SK-N-SH (cell line): ENCODE measurements at regions not wholly inside any gene's neighbourhood (a gene's known extent, or its start where the extent isn't known, plus 50 kb on each side); places are given as distances from the start of the nearest gene placed in this dataset.

Source experiments
- CTCF ChIA-PET: fragments of 300-600, 350-600 bp; formaldehyde crosslinking; extraction: SDS; loops from one replicate; lab custom pipeline; 2021; lab: Yijun Ruan, JAX
- POLR2A ChIA-PET: fragments of 350-600 bp; sonication (Branson Sonifier 250); formaldehyde crosslinking; extraction: SDS; loops from one replicate; lab custom pipeline; 2020; ENCODE audit warnings: antibody characterized with exemption, inconsistent platforms; lab: Yijun Ruan, JAX
- DNase-seq: peaks from one replicate; pipeline ENCODE4 v3.0.0; 2012
- H2AFZ ChIP-seq: fragments of 200-600 bp; sonication (generic); 2 replicates; pipeline ENCODE4 v1.8.1; 2016; ENCODE audit warnings: antibody characterized with exemption, mild to moderate bottlenecking, low read depth
- H3F3A ChIP-seq: fragments of 200-600 bp; sonication (generic); replicated peaks from 2 replicates; pipeline ENCODE3; 2016; ENCODE audit warnings: antibody characterized with exemption, mild to moderate bottlenecking; ENCODE audit not compliant: insufficient read depth
- H3K27ac ChIP-seq, 2 experiments: fragments of 200-500 bp in 1 of 2; fragments of 200-600 bp in 1 of 2; sonication (Bioruptor generic) in 1 of 2; sonication (generic), shearing (Covaris generic) in 1 of 2; 2 replicates each; pipeline versions ENCODE4 v1.5.1 to v1.6.1; 2014 to 2016; ENCODE audit warnings: low read depth in 2 of 2, inconsistent platforms in 1 of 2, low read length in 1 of 2, mild to moderate bottlenecking in 1 of 2, mixed read lengths in 1 of 2
- H3K27me3 ChIP-seq: fragments of 200-600 bp; sonication (generic), shearing (Covaris generic); 2 replicates; pipeline ENCODE4 v1.6.1; 2016; ENCODE audit warnings: mixed run types; ENCODE audit not compliant: insufficient read depth
- H3K36me3 ChIP-seq, 2 experiments: fragments of 200-500 bp in 1 of 2; fragments of 200-600 bp in 1 of 2; sonication (Bioruptor generic) in 1 of 2; sonication (generic) in 1 of 2; replicated peaks in 1 of 2; 2 replicates each; pipeline versions ENCODE3 to v1.5.1; 2014 to 2016; ENCODE audit warnings: low read length in 1 of 2, mild to moderate bottlenecking in 1 of 2; ENCODE audit not compliant: insufficient read depth in 2 of 2, control insufficient read depth in 1 of 2
- H3K4me1 ChIP-seq, 2 experiments: fragments of 200-500 bp in 1 of 2; fragments of 200-600 bp in 1 of 2; sonication (Bioruptor generic) in 1 of 2; sonication (generic), shearing (Covaris generic) in 1 of 2; 2 replicates each; pipeline versions ENCODE4 v1.5.1 to v1.6.1; 2014 to 2016; ENCODE audit warnings: low read depth in 1 of 2, low read length in 1 of 2, mixed run types in 1 of 2; ENCODE audit not compliant: insufficient read depth in 2 of 2, control insufficient read depth in 1 of 2
- H3K4me2 ChIP-seq: fragments of 200-600 bp; sonication (generic), shearing (Covaris generic); 2 replicates; pipeline ENCODE4 v1.6.1; 2017; ENCODE audit warnings: mixed run types
- H3K4me3 ChIP-seq, 2 experiments: fragments of 200-500 bp in 1 of 2; fragments of 200-600 bp in 1 of 2; sonication (Bioruptor generic) in 1 of 2; sonication (generic), shearing (Covaris generic) in 1 of 2; 2 replicates each; pipeline versions ENCODE4 v1.5.1 to v1.8.1; 2014 to 2016; ENCODE audit warnings: low read depth in 2 of 2, inconsistent platforms in 1 of 2, low read length in 1 of 2, mild to moderate bottlenecking in 1 of 2, mixed read lengths in 1 of 2, moderate library complexity in 1 of 2
- H3K79me2 ChIP-seq: fragments of 200-600 bp; sonication (generic); 2 replicates; pipeline ENCODE4 v1.8.1; 2017; ENCODE audit warnings: mild to moderate bottlenecking; ENCODE audit not compliant: insufficient read depth
- H3K9ac ChIP-seq: fragments of 200-600 bp; sonication (generic); 2 replicates; pipeline ENCODE4 v1.6.1; 2017; ENCODE audit warnings: mixed run types
- H3K9me2 ChIP-seq: fragments of 200-600 bp; sonication (generic); 2 replicates; pipeline ENCODE4 v1.6.1; 2017; ENCODE audit warnings: mixed run types
- H3K9me3 ChIP-seq: fragments of 200-600 bp; sonication (generic); 2 replicates; pipeline ENCODE4 v1.6.1; 2017; ENCODE audit warnings: mixed run types, mild to moderate bottlenecking, moderate library complexity
- H4K20me1 ChIP-seq: fragments of 200-600 bp; sonication (generic); 2 replicates; pipeline ENCODE4 v1.6.1; 2017; ENCODE audit warnings: mild to moderate bottlenecking, mixed run types; ENCODE audit not compliant: insufficient read depth
- CTCF ChIP-seq: fragments of 200-600 bp; sonication (generic); IDR thresholded peaks from 2 replicates; pipeline ENCODE4 v1.6.1; 2017; ENCODE audit warnings: antibody characterized with exemption, mild to moderate bottlenecking, moderate library complexity
- FOSL2 ChIP-seq: IDR thresholded peaks from 2 replicates; pipeline ENCODE4 v1.4.0; 2012; ENCODE audit warnings: low read depth, mild to moderate bottlenecking, moderate library complexity, borderline replicate concordance
- GATA2 ChIP-seq: sonication (generic); formaldehyde crosslinking; IDR thresholded peaks from 2 replicates; pipeline ENCODE4 v1.5.0; 2020; ENCODE audit warnings: mild to moderate bottlenecking, missing genetic modification reagents
- MXI1 ChIP-seq: IDR thresholded peaks from 2 replicates; pipeline ENCODE4 v1.6.1; 2012; ENCODE audit warnings: mild to moderate bottlenecking, low read depth, low read length, improper control_type of control experiment
- NRF1 ChIP-seq: IDR thresholded peaks from 2 replicates; pipeline ENCODE4 v1.6.1; 2012; ENCODE audit warnings: low read depth, mild to moderate bottlenecking, low read length
- POLR2AphosphoS5 ChIP-seq: IDR thresholded peaks from 2 replicates; pipeline ENCODE4 v1.6.1; 2012; ENCODE audit warnings: low read depth, low read length
- RAD21 ChIP-seq: IDR thresholded peaks from 2 replicates; pipeline ENCODE4 v1.6.1; 2012; ENCODE audit warnings: mild to moderate bottlenecking, low read length
- REST ChIP-seq: IDR thresholded peaks from 2 replicates; pipeline ENCODE4 v1.6.1; 2012; ENCODE audit warnings: mild to moderate bottlenecking, low read depth, low read length, moderate library complexity
- RXRA ChIP-seq: IDR thresholded peaks from 2 replicates; pipeline ENCODE4 v1.4.0; 2012; ENCODE audit warnings: low read depth, mild to moderate bottlenecking, borderline replicate concordance
- SMC3 ChIP-seq: IDR thresholded peaks from 2 replicates; pipeline ENCODE4 v1.6.1; 2012; ENCODE audit warnings: low read depth, low read length, improper control_type of control experiment
- TEAD4 ChIP-seq: IDR thresholded peaks from 2 replicates; pipeline ENCODE4 v1.4.0; 2012; ENCODE audit warnings: mild to moderate bottlenecking, borderline replicate concordance; ENCODE audit not compliant: insufficient read depth
- USF1 ChIP-seq: IDR thresholded peaks from 2 replicates; pipeline ENCODE4 v1.4.0; 2012; ENCODE audit warnings: low read depth, borderline replicate concordance
- USF2 ChIP-seq: fragments of 150-350 bp; IDR thresholded peaks from 2 replicates; pipeline ENCODE4 v1.6.1; 2017; ENCODE audit warnings: antibody characterized with exemption, low read length, low read depth, borderline replicate concordance
- YY1 ChIP-seq: IDR thresholded peaks from 2 replicates; pipeline ENCODE4 v1.4.0; 2012; ENCODE audit warnings: low read depth, mild to moderate bottlenecking
- WGBS: methylation state at CpG from one replicate; pipeline ENCODE4 v1.1.6; 2017; ENCODE audit warnings: low lambda C conversion rate; 5-methylcytosine and 5-hydroxymethylcytosine counted together
- TF ChIP-seq, protein P1 (sequence below): IDR thresholded peaks from 2 replicates; pipeline ENCODE4 v1.4.0; 2012; ENCODE audit warnings: low read depth, borderline replicate concordance
- TF ChIP-seq, protein P2 (sequence below): IDR thresholded peaks from 2 replicates; pipeline ENCODE4 v1.4.0; 2012; ENCODE audit warnings: low read depth

DNA sequence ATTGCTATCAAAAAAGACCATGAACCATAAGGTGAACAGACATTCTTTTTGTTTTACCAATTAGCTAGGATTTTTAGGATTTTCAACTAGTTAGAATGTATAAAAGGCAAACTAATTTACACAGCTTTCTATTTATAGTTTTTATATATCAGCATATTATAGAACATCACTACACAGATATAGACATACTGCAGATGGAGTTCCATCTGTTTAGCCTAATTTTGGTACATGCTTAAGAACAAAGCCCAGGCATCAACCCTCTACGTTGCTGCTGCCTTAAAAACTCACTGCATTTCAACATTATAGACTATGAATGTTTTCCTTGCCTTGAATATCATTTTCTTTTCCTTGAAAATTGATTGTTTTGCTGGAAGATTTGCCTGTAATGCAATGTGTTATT, 2227.5 kb upstream of the C9orf72 start:
- H3K4me3 ChIP-seq: no peak overlapping the region
- H3K9ac ChIP-seq: no peak overlapping the region
- no peak overlapping the region for H2AFZ ChIP-seq
- H3K27ac ChIP-seq: no peak overlapping the region
- no peaks in the 10 kb centered on the region for H3K79me2 ChIP-seq
- H3K27me3 ChIP-seq: no peaks in the 10 kb centered on the region
- H3K4me1 ChIP-seq: no peaks in the 10 kb centered on the region
- H3K9me3 ChIP-seq: no peaks in the 10 kb centered on the region
- CTCF ChIA-PET: interaction anchor here (0.6 kb wide), 1 partner anchor 588 kb away, joined by 3 read pairs; no protein-coding TSS in a partner anchor
- H3K9me2 ChIP-seq: no peaks in the 10 kb centered on the region
- POLR2A ChIA-PET: no interaction called here
- no peak for TF ChIP-seq SMC3
- TF ChIP-seq, all 33 proteins: peak for 0
- H4K20me1 ChIP-seq: no peaks in the 10 kb centered on the region
- H3K4me2 ChIP-seq: no peak overlapping the region
- H3K36me3 ChIP-seq: no peaks in the 10 kb centered on the region
- no peak for DNase-seq
- WGBS: 52% methylated on average over 1 of the region's 1 CpG
- no peaks in the 10 kb centered on the region for H3F3A ChIP-seq

GRCh38 chr9:29802454-29802853, 2229.2 kb upstream of the C9orf72 start:
- WGBS: 64% methylated on average over 3 of the region's 3 CpGs
- CTCF ChIA-PET: no interaction called here
- H3K4me3 ChIP-seq: no peak overlapping the region

More at GRCh38 chr9:29802454-29802853, 2229.2 kb upstream of the C9orf72 start:
- Histone ChIP-seq H2AFZ (no peak overlapping the region), H3F3A (no peaks in the 10 kb centered on the region), H3K27me3 (no peaks in the 10 kb centered on the region), H3K4me2 (no peak overlapping the region), H3K9me3 (no peaks in the 10 kb centered on the region), H3K27ac (no peak overlapping the region)
- DNase-seq: no peak
- TF ChIP-seq POLR2AphosphoS5 (no peak), TEAD4 (no peak), CTCF (no peak), REST (no peak), USF1 (no peak), MXI1 (no peak), RAD21 (no peak), RXRA (no peak), FOSL2 (no peak), USF2 (no peak), NRF1 (no peak), YY1 (no peak), GATA2 (CRISPR knock-in tag) (no peak)
- TF ChIP-seq, protein P1, sequence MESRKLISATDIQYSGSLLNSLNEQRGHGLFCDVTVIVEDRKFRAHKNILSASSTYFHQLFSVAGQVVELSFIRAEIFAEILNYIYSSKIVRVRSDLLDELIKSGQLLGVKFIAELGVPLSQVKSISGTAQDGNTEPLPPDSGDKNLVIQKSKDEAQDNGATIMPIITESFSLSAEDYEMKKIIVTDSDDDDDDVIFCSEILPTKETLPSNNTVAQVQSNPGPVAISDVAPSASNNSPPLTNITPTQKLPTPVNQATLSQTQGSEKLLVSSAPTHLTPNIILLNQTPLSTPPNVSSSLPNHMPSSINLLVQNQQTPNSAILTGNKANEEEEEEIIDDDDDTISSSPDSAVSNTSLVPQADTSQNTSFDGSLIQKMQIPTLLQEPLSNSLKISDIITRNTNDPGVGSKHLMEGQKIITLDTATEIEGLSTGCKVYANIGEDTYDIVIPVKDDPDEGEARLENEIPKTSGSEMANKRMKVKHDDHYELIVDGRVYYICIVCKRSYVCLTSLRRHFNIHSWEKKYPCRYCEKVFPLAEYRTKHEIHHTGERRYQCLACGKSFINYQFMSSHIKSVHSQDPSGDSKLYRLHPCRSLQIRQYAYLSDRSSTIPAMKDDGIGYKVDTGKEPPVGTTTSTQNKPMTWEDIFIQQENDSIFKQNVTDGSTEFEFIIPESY: no peak
- TF ChIP-seq, protein P2, sequence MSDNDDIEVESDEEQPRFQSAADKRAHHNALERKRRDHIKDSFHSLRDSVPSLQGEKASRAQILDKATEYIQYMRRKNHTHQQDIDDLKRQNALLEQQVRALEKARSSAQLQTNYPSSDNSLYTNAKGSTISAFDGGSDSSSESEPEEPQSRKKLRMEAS: no peak
- TF ChIP-seq, all 33 proteins: peak for 0
- Histone ChIP-seq H3K4me1 (no peaks in the 10 kb centered on the region), H3K79me2 (no peaks in the 10 kb centered on the region), H3K9ac (no peak overlapping the region), H3K9me2 (no peaks in the 10 kb centered on the region), H4K20me1 (no peaks in the 10 kb centered on the region), H3K36me3 (no peaks in the 10 kb centered on the region)
- POLR2A ChIA-PET: no interaction called here
